ENCODE measurements at regions not wholly inside any gene's neighbourhood (a gene's known extent, or its start where the extent isn't known, plus 50 kb on each side); places are given as distances from the start of the nearest gene placed in this dataset.

DNA sequence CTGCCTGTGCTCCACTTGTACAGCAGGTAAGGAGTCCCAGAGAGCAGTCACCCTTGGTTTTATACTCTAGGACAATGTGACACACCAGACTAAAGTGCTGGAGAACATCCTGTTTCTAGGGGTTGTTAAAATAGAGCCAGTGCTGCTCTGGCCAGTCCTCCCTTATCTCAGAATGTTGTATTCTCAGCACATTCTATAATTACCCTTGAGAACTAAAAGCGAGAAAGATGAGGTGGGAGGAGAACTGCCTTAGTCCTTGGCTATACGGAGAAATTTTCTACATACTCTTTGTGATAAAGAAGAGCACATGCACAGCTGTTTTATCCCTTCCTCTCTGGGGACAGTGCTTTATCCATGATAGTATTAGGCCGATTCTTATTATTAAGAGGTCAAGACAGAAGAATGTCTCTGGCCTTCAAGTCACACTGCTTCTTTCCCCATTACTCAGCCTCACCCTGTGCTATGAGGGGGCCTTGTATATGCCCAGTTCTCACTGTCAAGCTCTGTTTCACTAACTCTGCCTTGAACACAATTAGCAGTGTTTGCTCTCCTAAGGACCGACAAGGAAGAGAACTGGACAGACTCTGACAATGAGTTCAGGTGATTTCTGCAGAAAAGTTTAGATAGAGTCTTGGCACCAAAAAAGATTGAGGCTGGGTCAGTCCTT is 385.8 kb downstream of the TRIB2 start (continued):
- TF ChIP-seq JUNB (IDR thresholded peaks at IDR 0.05; ENCODE audit: unreplicated experiment) (no peak), CTCF (conservative IDR thresholded peaks at IDR 0.05; ENCODE audit: low read depth in 2 of 2) (no peak), NANOG (IDR thresholded peaks at IDR 0.05; ENCODE audit: borderline replicate concordance) (no peak), EZH2phosphoT487 (IDR thresholded peaks at IDR 0.05; ENCODE audit: unreplicated experiment) (no peak), POLR2AphosphoS5 (IDR thresholded peaks at IDR 0.05; ENCODE audit: low read depth) (no peak)

DNA sequence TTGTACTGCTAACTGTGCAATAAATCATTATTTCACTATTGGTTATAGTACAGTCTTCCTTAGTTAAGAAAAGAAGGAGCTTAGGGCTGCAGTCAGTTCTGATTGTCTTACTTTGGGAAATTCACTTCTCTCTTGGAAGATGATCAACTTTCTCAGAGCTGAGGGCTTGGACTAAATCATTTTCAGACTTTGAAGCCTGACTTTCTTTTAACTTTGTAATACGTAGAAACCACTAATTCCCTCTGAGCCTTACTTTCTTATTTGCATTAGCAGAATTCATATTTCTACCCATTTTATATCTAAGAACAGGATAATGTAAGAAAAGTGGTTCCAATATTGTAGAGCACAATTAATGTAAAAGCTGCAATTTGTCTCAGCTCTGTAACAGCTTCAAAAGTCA is 386.4 kb downstream of the TRIB2 start:
- Histone ChIP-seq H3K79me2 (replicated peaks; ENCODE audit: insufficient read depth) (no peaks in the 10 kb centered on the region), H3K4me3 (no peak overlapping the region), H3K27ac (ENCODE audit: low read depth) (no peak overlapping the region), H3K27me3 (ENCODE audit: insufficient read depth) (no peaks in the 10 kb centered on the region), H3K4me2 (no peak overlapping the region), H3F3A (replicated peaks; ENCODE audit: low read depth) (no peaks in the 10 kb centered on the region), H3K4me1 (ENCODE audit: insufficient read depth) (no peaks in the 10 kb centered on the region), H3K9me2 (ENCODE audit: insufficient read depth) (0 out of 2 replicates have a peak, but pooled peaks cover 3% of the 10 kb centered on the region), H4K20me1 (replicated peaks; ENCODE audit: insufficient read depth) (no peaks in the 10 kb centered on the region), H3K36me3 (ENCODE audit: insufficient read depth) (no peaks in the 10 kb centered on the region), H2AFZ (no peak overlapping the region)
- peaks cover 15% of the 10 kb centered on the region for H3K9me3 Mint-ChIP-seq
- no peak overlapping the region for H3K4me3 Mint-ChIP-seq
- DNase-seq (ENCODE audit: low spot score) (no peak), ATAC-seq (no peak)
- H3K27ac Mint-ChIP-seq: no peak overlapping the region
- peaks cover 12% of the 10 kb centered on the region; the same call in 2 of the 3 replicates for H3K36me3 Mint-ChIP-seq (ENCODE audit: low read depth)
- H3K4me1 Mint-ChIP-seq: no peaks in the 10 kb centered on the region
- peaks cover 2% of the 10 kb centered on the region for H3K27me3 Mint-ChIP-seq (ENCODE audit: insufficient read depth, low read depth, poor library complexity)
- TF ChIP-seq JUNB (IDR thresholded peaks at IDR 0.05; ENCODE audit: unreplicated experiment): no peak
- TF ChIP-seq REST (IDR thresholded peaks at IDR 0.05; ENCODE audit: unreplicated experiment): no peak
- no peak for TF ChIP-seq ETS1 (IDR thresholded peaks at IDR 0.05)
- no peak for TF ChIP-seq CTCF (conservative IDR thresholded peaks at IDR 0.05; ENCODE audit: low read depth in 2 of 2)
- no peak for TF ChIP-seq POLR2AphosphoS5 (IDR thresholded peaks at IDR 0.05; ENCODE audit: low read depth)
- TF ChIP-seq CREB1 (CRISPR knock-in tag; IDR thresholded peaks at IDR 0.05; ENCODE audit: low read depth): no peak
- TF ChIP-seq EZH2phosphoT487 (IDR thresholded peaks at IDR 0.05; ENCODE audit: unreplicated experiment): no peak
- TF ChIP-seq ZNF331 (CRISPR knock-in tag; IDR thresholded peaks at IDR 0.05; ENCODE audit: low read depth): no peak
- no peak for TF ChIP-seq NANOG (IDR thresholded peaks at IDR 0.05; ENCODE audit: borderline replicate concordance)
- no peak for TF ChIP-seq ZNF114 (CRISPR knock-in tag; IDR thresholded peaks at IDR 0.05)
